ENCODE measurements at regions not wholly inside any gene's neighbourhood (a gene's known extent, or its start where the extent isn't known, plus 50 kb on each side); places are given as distances from the start of the nearest gene placed in this dataset.
"Not testable (repeated sequence)": the region's sequence is repeated elsewhere in the genome, so short reads cannot be mapped to it uniquely, and the experiment has no call there.

- Histone ChIP-seq H3K27ac (ENCODE audit: low read length) (no peak overlapping the region), H3K36me3 (ENCODE audit: control insufficient read depth, insufficient read depth, low read length) (no peaks in the 10 kb centered on the region), H3K4me1 (ENCODE audit: control insufficient read depth, insufficient read depth, low read length) (peaks cover 2% of the 10 kb centered on the region), H3K4me3 (ENCODE audit: low read length) (no peak overlapping the region), H3K27me3 (ENCODE audit: control insufficient read depth, insufficient read depth, low read length) (no peaks in the 10 kb centered on the region), H3K9me3 (replicated peaks; ENCODE audit: control insufficient read depth, low read depth, low read length) (no peaks in the 10 kb centered on the region)
- peak; percentile 7 for DNase-seq
Observed at GRCh38 chr7:12926206-12926605, 238.8 kb downstream of the ARL4A start.

GRCh38 chr7:12927635-12928434, 240.4 kb downstream of the ARL4A start:
- no CpG with 5 or more reads among the region's 4 CpGs for WGBS (ENCODE audit: insufficient coverage)
- H3K4me3 ChIP-seq (ENCODE audit: low read length): no peak overlapping the region
- H3K9me3 ChIP-seq (replicated peaks; ENCODE audit: control insufficient read depth, low read depth, low read length): no peaks in the 10 kb centered on the region
- no peak for DNase-seq
- H3K27me3 ChIP-seq (ENCODE audit: control insufficient read depth, insufficient read depth, low read length): no peaks in the 10 kb centered on the region
- no peak overlapping the region for H3K27ac ChIP-seq (ENCODE audit: low read length)
- H3K4me1 ChIP-seq (ENCODE audit: control insufficient read depth, insufficient read depth, low read length): no peaks in the 10 kb centered on the region
- no peaks in the 10 kb centered on the region for H3K36me3 ChIP-seq (ENCODE audit: control insufficient read depth, insufficient read depth, low read length)

- DNase-seq: no peak
Observed at GRCh38 chr7:12929476-12930140, 242.2 kb downstream of the ARL4A start.

GRCh38 chr7:12930534-12930933, 243.1 kb downstream of the ARL4A start:
- no peak for DNase-seq
- no CpG with 5 or more reads among the region's 2 CpGs for WGBS (ENCODE audit: insufficient coverage)
- Histone ChIP-seq H3K27me3 (ENCODE audit: control insufficient read depth, insufficient read depth, low read length) (no peaks in the 10 kb centered on the region), H3K36me3 (ENCODE audit: control insufficient read depth, insufficient read depth, low read length) (no peaks in the 10 kb centered on the region), H3K4me1 (ENCODE audit: control insufficient read depth, insufficient read depth, low read length) (no peaks in the 10 kb centered on the region), H3K27ac (ENCODE audit: low read length) (no peak overlapping the region), H3K9me3 (replicated peaks; ENCODE audit: control insufficient read depth, low read depth, low read length) (no peaks in the 10 kb centered on the region), H3K4me3 (ENCODE audit: low read length) (no peak overlapping the region)

More at GRCh38 chr7:12929476-12930140, 242.2 kb downstream of the ARL4A start:
- no CpG with 5 or more reads among the region's 1 CpG for WGBS (ENCODE audit: insufficient coverage)
- Histone ChIP-seq H3K4me3 (ENCODE audit: low read length) (no peak overlapping the region), H3K27me3 (ENCODE audit: control insufficient read depth, insufficient read depth, low read length) (no peaks in the 10 kb centered on the region), H3K27ac (ENCODE audit: low read length) (no peak overlapping the region), H3K4me1 (ENCODE audit: control insufficient read depth, insufficient read depth, low read length) (no peaks in the 10 kb centered on the region), H3K9me3 (replicated peaks; ENCODE audit: control insufficient read depth, low read depth, low read length) (no peaks in the 10 kb centered on the region), H3K36me3 (ENCODE audit: control insufficient read depth, insufficient read depth, low read length) (no peaks in the 10 kb centered on the region)

- WGBS (ENCODE audit: insufficient coverage): 92% methylated on average over 18 of the region's 19 CpGs
- not testable (repeated sequence) for H3K27me3 ChIP-seq (ENCODE audit: control insufficient read depth, insufficient read depth, low read length)
Observed at GRCh38 chr7:12931465-12931864, 244.0 kb downstream of the ARL4A start.

GRCh38 chr7:12939694-12940093, 252.3 kb downstream of the ARL4A start:
- Histone ChIP-seq H3K27me3 (ENCODE audit: control insufficient read depth, insufficient read depth, low read length) (no peaks in the 10 kb centered on the region), H3K36me3 (ENCODE audit: control insufficient read depth, insufficient read depth, low read length) (no peaks in the 10 kb centered on the region), H3K4me3 (ENCODE audit: low read length) (no peak overlapping the region), H3K9me3 (replicated peaks; ENCODE audit: control insufficient read depth, low read depth, low read length) (peaks cover 7% of the 10 kb centered on the region), H3K27ac (ENCODE audit: low read length) (no peak overlapping the region), H3K4me1 (ENCODE audit: control insufficient read depth, insufficient read depth, low read length) (no peaks in the 10 kb centered on the region)
- DNase-seq: no peak
- 89% methylated on average over 11 of the region's 11 CpGs for WGBS (ENCODE audit: insufficient coverage)

More at GRCh38 chr7:12931465-12931864, 244.0 kb downstream of the ARL4A start:
- not testable (repeated sequence) for H3K4me3 ChIP-seq (ENCODE audit: low read length); DNase-seq; H3K4me1 ChIP-seq (ENCODE audit: control insufficient read depth, insufficient read depth, low read length); H3K36me3 ChIP-seq (ENCODE audit: control insufficient read depth, insufficient read depth, low read length); H3K27ac ChIP-seq (ENCODE audit: low read length); H3K9me3 ChIP-seq (replicated peaks; ENCODE audit: control insufficient read depth, low read depth, low read length)

- Histone ChIP-seq H3K27ac (ENCODE audit: low read length) (no peak overlapping the region), H3K36me3 (ENCODE audit: control insufficient read depth, insufficient read depth, low read length) (no peaks in the 10 kb centered on the region), H3K4me1 (ENCODE audit: control insufficient read depth, insufficient read depth, low read length) (no peaks in the 10 kb centered on the region), H3K27me3 (ENCODE audit: control insufficient read depth, insufficient read depth, low read length) (no peaks in the 10 kb centered on the region), H3K9me3 (replicated peaks; ENCODE audit: control insufficient read depth, low read depth, low read length) (peaks cover 7% of the 10 kb centered on the region), H3K4me3 (ENCODE audit: low read length) (no peak overlapping the region)
- no CpG with 5 or more reads among the region's 8 CpGs for WGBS (ENCODE audit: insufficient coverage)
- no peak for DNase-seq
Observed at GRCh38 chr7:12941512-12941911, 254.1 kb downstream of the ARL4A start.

GRCh38 chr7:12942609-12943008, 255.2 kb downstream of the ARL4A start:
- H3K27me3 ChIP-seq (ENCODE audit: control insufficient read depth, insufficient read depth, low read length): no peaks in the 10 kb centered on the region
- no peaks in the 10 kb centered on the region for H3K36me3 ChIP-seq (ENCODE audit: control insufficient read depth, insufficient read depth, low read length)
- H3K4me1 ChIP-seq (ENCODE audit: control insufficient read depth, insufficient read depth, low read length): no peaks in the 10 kb centered on the region
- DNase-seq: no peak
- WGBS (ENCODE audit: insufficient coverage): 20% methylated on average over 1 of the region's 2 CpGs
- H3K4me3 ChIP-seq (ENCODE audit: low read length): no peak overlapping the region
- peaks cover 7% of the 10 kb centered on the region for H3K9me3 ChIP-seq (replicated peaks; ENCODE audit: control insufficient read depth, low read depth, low read length)
- H3K27ac ChIP-seq (ENCODE audit: low read length): no peak overlapping the region

GRCh38 chr7:12943781-12944180, 256.3 kb downstream of the ARL4A start:
- no peak overlapping the region for H3K4me3 ChIP-seq (ENCODE audit: low read length)
- no peak overlapping the region for H3K27ac ChIP-seq (ENCODE audit: low read length)
- no peak for DNase-seq
- WGBS (ENCODE audit: insufficient coverage): no CpG with 5 or more reads among the region's 2 CpGs
- peaks cover 5% of the 10 kb centered on the region for H3K9me3 ChIP-seq (replicated peaks; ENCODE audit: control insufficient read depth, low read depth, low read length)
- H3K4me1 ChIP-seq (ENCODE audit: control insufficient read depth, insufficient read depth, low read length): no peaks in the 10 kb centered on the region
- H3K36me3 ChIP-seq (ENCODE audit: control insufficient read depth, insufficient read depth, low read length): no peaks in the 10 kb centered on the region
- no peaks in the 10 kb centered on the region for H3K27me3 ChIP-seq (ENCODE audit: control insufficient read depth, insufficient read depth, low read length)

- H3K36me3 ChIP-seq (ENCODE audit: control insufficient read depth, insufficient read depth, low read length): no peaks in the 10 kb centered on the region
- no peaks in the 10 kb centered on the region for H3K27me3 ChIP-seq (ENCODE audit: control insufficient read depth, insufficient read depth, low read length)
- WGBS (ENCODE audit: insufficient coverage): no CpG with 5 or more reads among the region's 2 CpGs
- no peaks in the 10 kb centered on the region for H3K4me1 ChIP-seq (ENCODE audit: control insufficient read depth, insufficient read depth, low read length)
- H3K4me3 ChIP-seq (ENCODE audit: low read length): no peak overlapping the region
- no peak for DNase-seq
- no peaks in the 10 kb centered on the region for H3K9me3 ChIP-seq (replicated peaks; ENCODE audit: control insufficient read depth, low read depth, low read length)
- no peak overlapping the region for H3K27ac ChIP-seq (ENCODE audit: low read length)
Observed at GRCh38 chr7:12945901-12946300, 258.5 kb downstream of the ARL4A start.
